ENCODE measurements at regions not wholly inside any gene's neighbourhood (a gene's known extent, or its start where the extent isn't known, plus 50 kb on each side); places are given as distances from the start of the nearest gene placed in this dataset.

DNA sequence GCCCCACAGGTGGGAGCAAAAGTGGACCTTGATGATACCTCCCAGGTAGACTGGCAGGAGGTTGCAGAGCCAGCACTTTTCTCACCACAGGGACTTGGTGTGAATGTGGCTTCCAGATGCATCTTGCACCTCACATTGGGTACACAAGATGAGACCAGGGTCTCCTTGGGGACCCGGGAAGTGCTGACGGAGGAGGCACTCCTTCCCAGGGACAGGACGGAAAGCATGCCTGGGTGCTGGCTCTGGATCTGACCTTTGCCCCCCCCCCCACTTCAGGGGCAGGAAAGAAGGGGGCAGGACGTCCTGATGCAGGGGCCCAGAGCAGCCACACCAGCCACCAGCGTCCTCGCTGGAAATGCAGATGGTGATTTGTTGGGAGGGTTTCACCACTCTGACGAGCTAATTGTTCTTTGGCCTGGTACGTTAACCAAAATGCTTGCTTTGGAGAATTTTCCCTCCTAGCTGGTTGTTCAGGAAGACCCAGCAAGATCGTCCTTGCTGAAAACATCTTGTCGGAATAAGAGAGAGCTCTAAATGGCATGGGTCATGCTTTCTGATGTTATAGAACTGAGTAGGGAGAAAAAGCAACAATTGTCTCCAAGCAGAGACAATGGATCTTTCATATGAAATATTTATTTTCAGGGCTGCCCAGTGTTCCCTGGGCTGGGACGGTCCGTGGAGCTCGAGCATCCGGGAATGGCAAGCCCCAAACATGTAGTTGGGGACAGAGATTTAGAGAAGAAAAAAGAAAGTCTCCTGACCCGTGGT, 74.4 kb upstream of the PPARA start:
- H3K27me3 Mint-ChIP-seq (ENCODE audit: low read depth) = no peaks in the 10 kb centered on the region
- peaks cover 21% of the 10 kb centered on the region for H3K4me1 Mint-ChIP-seq (ENCODE audit: low read depth)
- H3K36me3 Mint-ChIP-seq (ENCODE audit: low read depth) = peaks cover 5% of the 10 kb centered on the region
- H3K27ac Mint-ChIP-seq = peak overlapping the region; percentile 49
- no peak for DNase-seq (ENCODE audit: low spot score)
- no peaks in the 10 kb centered on the region for H3K9me3 Mint-ChIP-seq
- intact Hi-C loops (cut with micrococcal nuclease) = no loop called here
- H3K4me3 Mint-ChIP-seq (ENCODE audit: low read depth) = no peak overlapping the region

DNA sequence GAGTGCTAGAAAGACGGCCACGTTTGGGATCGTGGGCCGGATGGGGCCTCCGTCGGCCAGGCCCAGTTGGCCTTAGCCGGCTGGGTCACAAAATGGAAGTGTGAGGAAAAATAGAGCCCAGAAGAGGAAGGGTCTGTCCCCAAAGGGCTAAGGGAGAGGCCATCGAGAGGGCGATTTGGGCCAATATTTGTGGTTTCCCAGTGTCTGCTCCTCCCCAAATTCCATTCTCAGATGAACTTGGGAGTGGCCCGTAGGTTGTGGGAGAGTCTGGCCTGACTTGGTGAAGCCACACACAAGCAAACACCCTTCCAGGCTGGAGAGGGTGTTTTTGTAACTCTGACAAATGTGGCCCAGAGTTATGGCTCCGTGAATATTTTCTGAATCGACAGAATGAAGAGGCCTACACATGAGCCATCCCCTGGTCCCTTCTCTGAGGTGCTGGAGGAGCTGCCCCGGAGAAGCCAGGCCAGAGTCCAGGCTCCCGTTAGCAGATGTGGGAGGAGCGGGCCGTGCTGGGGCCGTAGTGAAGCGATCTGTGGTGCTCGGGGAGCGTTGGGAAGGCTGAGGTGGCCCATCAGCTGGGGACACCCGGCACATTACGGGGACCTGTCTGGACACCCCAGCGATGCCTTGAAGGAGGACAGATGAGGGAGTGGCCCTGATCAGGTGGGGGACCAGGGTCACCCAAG, 73.5 kb upstream of the PPARA start:
- H3K27me3 Mint-ChIP-seq (ENCODE audit: low read depth) = no peaks in the 10 kb centered on the region
- H3K4me3 Mint-ChIP-seq (ENCODE audit: low read depth) = no peak overlapping the region
- DNase-seq (ENCODE audit: low spot score) = no peak
- peaks cover 5% of the 10 kb centered on the region for H3K36me3 Mint-ChIP-seq (ENCODE audit: low read depth)
- peaks cover 21% of the 10 kb centered on the region for H3K4me1 Mint-ChIP-seq (ENCODE audit: low read depth)
- intact Hi-C loops (cut with micrococcal nuclease) = no loop called here
- no peak overlapping the region for H3K27ac Mint-ChIP-seq
- H3K9me3 Mint-ChIP-seq = no peaks in the 10 kb centered on the region

DNA sequence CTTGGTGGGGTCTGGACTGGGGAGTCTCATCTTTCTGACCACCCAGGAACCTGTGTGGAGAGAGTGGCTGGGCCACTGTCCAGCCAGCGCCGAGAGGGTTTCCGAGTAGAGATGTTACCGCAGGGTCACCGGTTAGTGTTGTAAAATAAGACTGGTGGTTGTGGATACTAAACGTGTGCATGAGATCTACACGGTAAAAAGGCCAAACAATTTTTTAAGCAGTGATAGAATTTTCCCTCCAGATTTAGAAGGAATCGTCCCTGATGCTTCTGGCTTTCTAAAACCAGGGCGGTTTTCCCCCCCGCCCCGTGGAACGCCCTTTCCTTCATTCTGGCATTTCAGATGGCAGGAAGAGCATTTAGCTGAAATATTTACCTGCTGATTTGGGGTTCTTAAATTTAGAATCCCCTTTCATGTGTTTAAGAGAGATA, 72.6 kb upstream of the PPARA start:
- Mint-ChIP-seq H3K9me3 (no peaks in the 10 kb centered on the region), H3K27ac (no peak overlapping the region), H3K36me3 (ENCODE audit: low read depth) (peaks cover 4% of the 10 kb centered on the region), H3K4me3 (ENCODE audit: low read depth) (no peak overlapping the region), H3K4me1 (ENCODE audit: low read depth) (peaks cover 19% of the 10 kb centered on the region), H3K27me3 (ENCODE audit: low read depth) (no peaks in the 10 kb centered on the region)
- no peak for DNase-seq (ENCODE audit: low spot score)
- intact Hi-C loops (cut with micrococcal nuclease) = no loop called here

DNA sequence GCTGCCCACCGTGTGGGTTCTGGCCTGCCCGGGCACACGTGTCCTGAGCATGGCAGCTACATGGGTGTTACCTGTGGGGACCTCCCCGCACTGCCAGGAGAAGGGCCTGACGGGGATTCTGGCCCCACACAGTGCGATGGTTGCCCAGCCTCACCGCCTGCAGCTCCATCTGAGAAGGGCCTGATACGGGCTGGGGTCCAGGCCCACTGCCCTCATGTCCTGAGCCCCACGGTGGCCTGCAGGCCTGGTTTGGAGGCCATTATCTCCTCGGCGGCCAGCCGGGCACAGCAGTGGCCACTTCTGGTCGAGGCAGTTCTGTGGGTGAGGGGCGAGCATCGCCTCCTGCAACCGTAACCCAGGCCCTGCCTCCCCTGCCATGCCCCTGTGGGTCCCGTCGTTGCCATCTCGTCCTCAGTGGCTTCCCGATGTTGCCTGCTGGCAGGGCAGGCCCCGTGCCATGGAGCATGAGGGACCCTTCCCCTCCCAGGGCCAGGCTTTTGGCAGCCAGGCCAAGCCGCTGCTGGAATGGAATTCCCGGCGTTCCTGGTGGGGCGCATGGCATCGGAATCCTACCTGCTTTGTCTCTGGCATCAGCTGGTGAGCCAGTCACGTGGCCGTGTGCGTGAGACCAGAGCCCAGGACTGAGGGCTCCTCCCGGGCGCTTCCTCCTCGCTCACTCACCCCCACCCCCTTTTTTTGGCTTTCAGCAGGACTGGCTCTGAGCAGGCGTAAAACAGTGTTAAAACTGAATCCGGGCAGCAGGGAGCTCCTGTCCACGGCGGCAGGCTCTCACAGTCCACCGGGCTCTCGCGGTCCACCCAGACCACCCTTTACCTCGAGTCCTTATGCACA, 71.9 kb upstream of the PPARA start:
- Mint-ChIP-seq H3K36me3 (ENCODE audit: low read depth) (no peaks in the 10 kb centered on the region), H3K27ac (no peak overlapping the region), H3K4me3 (ENCODE audit: low read depth) (no peak overlapping the region), H3K4me1 (ENCODE audit: low read depth) (peaks cover 16% of the 10 kb centered on the region), H3K9me3 (no peaks in the 10 kb centered on the region), H3K27me3 (ENCODE audit: low read depth) (no peaks in the 10 kb centered on the region)
- intact Hi-C loops (cut with micrococcal nuclease) = no loop called here
- no peak for DNase-seq (ENCODE audit: low spot score)

DNA sequence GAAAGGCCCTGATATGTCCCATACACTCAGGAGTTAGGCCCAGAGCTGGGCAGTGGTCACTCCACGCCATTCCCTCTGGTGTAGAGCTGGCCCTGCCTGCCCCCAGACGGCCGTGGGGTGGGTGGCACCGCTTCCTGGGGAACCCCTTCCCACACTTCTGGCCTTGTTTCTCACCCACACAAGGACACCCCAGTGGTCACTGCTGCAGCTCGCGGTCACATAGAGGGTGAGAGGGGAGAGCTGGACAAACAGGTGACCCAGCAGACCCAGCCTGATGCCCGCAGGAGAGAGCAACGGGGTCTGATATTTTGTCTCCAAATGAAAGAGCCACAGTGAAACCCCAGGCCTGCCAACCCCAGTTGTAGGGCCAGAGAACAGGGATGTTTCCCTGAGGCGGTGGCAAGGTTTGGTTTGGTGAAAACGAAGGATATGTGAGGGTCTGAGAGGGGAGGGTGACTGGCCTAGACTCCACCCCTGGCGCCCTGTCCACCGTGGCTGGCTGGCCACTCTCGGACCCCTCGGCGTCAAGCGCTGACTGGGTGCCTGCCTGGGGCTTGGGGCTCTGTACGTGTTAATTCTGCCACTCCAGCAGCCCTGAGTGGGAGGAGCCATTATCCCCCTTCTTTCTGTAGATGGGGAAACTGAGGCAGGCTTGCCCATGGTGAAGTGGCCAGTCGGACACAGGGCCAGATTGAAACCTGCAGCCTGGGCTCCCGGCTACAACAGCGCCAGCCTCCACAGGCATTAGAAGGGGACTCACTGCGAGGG, 71.0 kb upstream of the PPARA start:
- Mint-ChIP-seq H3K27me3 (ENCODE audit: low read depth) (no peaks in the 10 kb centered on the region), H3K27ac (no peak overlapping the region), H3K4me3 (ENCODE audit: low read depth) (no peak overlapping the region), H3K4me1 (ENCODE audit: low read depth) (peaks cover 12% of the 10 kb centered on the region), H3K9me3 (no peaks in the 10 kb centered on the region), H3K36me3 (ENCODE audit: low read depth) (no peaks in the 10 kb centered on the region)
- no peak for DNase-seq (ENCODE audit: low spot score)
- intact Hi-C loops (cut with micrococcal nuclease) = no loop called here

DNA sequence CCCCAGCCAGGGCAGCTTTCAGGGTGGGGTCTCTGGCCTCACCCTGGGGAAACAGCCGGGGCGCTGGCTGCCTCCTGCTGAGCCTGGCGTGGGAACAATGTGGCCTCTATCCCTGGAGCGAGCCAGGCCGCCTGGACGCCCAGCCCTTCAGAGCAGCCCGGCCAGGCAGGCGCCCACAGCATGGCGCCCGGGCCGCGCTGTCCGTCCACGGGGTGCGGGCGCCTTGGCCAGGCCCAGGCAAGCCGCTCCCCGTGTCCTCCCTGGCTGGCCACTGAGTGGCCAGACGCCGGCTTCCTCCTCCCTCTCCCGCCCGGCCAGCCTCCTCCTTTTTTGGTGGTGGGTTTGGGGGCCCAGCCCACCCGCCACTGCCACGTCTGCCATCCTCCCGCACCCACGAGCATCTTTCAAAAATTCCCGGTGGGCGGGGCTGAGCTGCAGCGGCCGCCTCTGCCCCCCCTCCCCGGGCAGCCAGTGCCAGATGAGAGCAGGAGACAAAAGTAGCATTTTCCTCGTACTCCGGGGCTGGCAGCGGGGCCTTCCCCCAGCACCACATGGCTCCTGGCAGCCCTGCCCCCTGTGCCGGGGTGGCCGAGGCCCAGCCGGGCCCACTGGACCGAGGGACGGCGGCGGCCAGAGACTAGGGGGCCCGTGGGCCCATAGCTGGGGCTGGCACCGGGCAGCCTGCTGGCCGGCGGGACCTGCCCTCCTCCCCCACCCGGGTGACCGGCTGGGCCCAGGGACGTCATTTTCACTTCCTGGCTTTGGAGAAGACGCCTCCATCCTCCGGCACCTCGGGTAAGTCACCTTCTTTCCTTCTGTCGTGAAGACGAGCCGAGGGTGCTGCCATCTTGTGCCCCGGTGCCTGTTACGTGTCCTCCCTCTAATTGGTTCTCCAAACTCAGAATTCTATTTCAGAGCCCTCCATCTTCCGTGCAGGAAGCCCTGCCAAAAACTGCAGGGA, 70.2 kb upstream of the PPARA start:
- intact Hi-C loops (cut with micrococcal nuclease) = no loop called here

DNA sequence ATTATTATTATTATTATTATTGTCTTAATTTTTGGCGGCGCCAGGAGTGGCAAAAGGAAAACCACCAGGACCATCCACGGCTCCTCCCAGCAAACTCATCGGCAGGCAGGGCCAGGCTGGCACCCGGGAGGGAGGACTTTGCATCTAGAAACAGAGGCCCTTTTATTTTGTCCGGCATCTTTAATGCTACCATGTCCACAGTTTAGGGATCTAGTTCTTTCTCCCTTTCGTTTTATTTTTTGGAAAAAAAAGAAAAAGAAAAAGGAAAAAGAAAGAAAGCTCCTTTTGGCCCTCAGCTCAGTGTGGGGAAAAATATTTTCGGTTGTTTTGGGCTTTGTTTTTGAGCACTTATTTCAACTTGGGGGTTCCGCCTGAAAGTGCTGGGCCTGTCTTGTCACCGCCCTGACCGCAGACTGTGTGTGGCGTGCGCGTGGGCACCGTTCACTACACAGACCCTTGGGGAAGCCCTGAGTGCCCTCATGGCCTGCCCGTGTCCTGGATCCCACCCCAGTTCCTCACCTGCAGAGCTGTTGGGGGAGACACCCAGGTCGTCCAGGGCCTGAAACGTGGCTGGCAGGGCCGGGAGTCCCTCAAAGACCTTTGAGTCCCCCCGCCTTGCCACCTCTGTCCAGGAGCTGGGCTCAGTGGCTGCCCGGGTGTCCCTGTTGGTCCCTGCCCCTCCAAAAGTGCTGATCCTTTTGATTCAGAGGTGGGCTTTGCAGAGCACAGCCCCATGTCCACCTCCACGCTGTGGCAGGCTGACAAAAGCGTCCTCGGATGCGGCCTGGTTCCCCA, 69.1 kb upstream of the PPARA start:
- no peak for DNase-seq (ENCODE audit: low spot score)
- Mint-ChIP-seq H3K4me1 (ENCODE audit: low read depth) (no peaks in the 10 kb centered on the region), H3K27ac (no peak overlapping the region), H3K9me3 (no peaks in the 10 kb centered on the region), H3K4me3 (ENCODE audit: low read depth) (no peak overlapping the region), H3K36me3 (ENCODE audit: low read depth) (no peaks in the 10 kb centered on the region), H3K27me3 (ENCODE audit: low read depth) (no peaks in the 10 kb centered on the region)
- intact Hi-C loops (cut with micrococcal nuclease) = no loop called here

More for the DNA sequence above, 70.2 kb upstream of the PPARA start:
- peaks cover 5% of the 10 kb centered on the region for H3K4me1 Mint-ChIP-seq (ENCODE audit: low read depth)
- no peaks in the 10 kb centered on the region for H3K9me3 Mint-ChIP-seq
- no peak overlapping the region for H3K27ac Mint-ChIP-seq
- H3K4me3 Mint-ChIP-seq (ENCODE audit: low read depth) = no peak overlapping the region
- no peaks in the 10 kb centered on the region for H3K27me3 Mint-ChIP-seq (ENCODE audit: low read depth)
- no peaks in the 10 kb centered on the region for H3K36me3 Mint-ChIP-seq (ENCODE audit: low read depth)
- DNase-seq (ENCODE audit: low spot score) = no peak

DNA sequence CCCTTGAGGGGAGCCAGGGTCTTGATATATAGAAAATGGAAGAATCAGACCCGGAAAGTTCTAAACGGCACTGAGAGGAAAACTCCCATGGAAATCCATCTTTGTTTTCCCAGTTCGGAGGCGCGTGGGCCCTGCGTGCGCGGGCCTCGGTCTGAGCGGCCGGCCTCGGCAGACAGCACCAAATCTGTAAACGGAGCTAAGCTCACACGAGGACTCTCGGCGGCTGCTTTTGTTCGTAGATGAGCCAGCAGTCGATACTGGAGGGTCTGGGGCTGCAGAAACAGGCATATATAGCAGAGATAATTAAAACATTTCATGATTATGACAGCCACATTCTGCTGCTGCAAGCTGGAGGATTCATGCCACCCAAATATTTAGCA, 68.5 kb upstream of the PPARA start:
- H3K27ac Mint-ChIP-seq = no peak overlapping the region
- H3K27me3 Mint-ChIP-seq (ENCODE audit: low read depth) = no peaks in the 10 kb centered on the region
- no peaks in the 10 kb centered on the region for H3K9me3 Mint-ChIP-seq
- DNase-seq (ENCODE audit: low spot score) = no peak
- no peaks in the 10 kb centered on the region for H3K4me1 Mint-ChIP-seq (ENCODE audit: low read depth)
- no peaks in the 10 kb centered on the region for H3K36me3 Mint-ChIP-seq (ENCODE audit: low read depth)
- intact Hi-C loops (cut with micrococcal nuclease) = no loop called here
- H3K4me3 Mint-ChIP-seq (ENCODE audit: low read depth) = no peak overlapping the region

DNA sequence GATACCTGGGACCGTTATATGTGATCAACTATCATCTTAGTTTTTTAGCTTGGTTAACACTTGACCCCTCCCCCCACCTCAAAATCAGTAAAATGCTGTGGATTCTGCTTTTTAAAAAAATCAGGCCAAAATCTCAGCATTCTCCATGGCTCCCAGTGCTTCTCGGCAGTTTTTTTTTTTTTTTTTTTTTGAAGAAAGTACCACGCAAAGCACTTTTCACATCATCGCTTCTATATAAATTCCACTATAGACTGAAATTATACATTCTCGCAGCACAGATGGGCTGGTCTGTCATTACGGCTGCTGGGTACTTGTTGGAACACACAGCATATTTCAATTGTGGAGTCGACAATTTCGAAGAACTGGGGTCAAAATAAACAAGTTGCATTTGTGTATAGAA, 67.7 kb upstream of the PPARA start:
- Mint-ChIP-seq H3K9me3 (no peaks in the 10 kb centered on the region), H3K27ac (no peak overlapping the region)
- intact Hi-C loops (cut with micrococcal nuclease) = no loop called here

DNA sequence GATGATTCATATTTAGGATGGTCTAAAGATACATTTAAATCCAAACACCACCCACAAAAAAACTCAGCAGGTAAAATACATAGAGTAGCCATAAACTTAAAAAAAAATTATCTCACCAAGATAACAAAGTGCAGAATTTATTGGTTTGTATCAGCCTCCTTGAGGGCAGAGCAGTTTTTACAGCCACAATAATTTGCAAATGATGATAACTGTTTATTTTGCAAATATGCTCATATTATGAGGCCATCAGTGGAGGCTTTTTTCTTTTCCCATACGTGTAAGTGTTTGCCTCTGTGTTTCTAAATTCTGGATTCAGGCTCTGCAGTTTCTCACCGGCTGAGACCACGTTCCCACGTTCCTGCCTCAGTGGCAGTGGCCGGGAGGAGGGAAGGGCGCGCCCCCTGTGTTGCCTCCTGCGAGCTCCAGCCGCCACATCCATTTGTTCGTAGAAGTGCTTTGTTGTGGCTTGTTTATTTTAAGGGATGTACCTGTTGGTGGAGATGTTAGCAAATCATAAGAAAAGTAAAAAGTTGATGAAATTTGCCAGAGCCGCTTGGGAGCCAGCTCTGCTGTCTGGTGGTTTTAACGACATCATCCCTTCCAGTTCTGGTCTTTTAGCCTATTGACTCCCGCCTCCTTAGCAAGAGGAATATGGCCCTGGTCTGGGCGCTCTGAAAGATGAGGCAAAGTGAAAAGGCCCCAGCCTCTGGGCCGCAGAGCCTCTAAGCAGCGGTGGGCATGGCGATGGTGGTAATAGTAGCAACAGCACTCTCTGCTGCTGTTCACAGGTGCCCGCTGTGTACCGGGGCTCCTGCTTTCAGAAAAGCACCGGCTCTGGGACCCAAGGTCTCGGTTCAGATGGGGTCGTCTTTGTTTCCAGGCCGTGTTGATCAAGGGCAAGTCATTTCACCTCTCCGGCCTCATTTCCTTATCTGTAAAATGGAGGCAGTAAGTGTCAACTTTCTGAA, 66.7 kb upstream of the PPARA start:
- Mint-ChIP-seq H3K27me3 (ENCODE audit: low read depth) (no peaks in the 10 kb centered on the region), H3K36me3 (ENCODE audit: low read depth) (no peaks in the 10 kb centered on the region), H3K4me1 (ENCODE audit: low read depth) (no peaks in the 10 kb centered on the region), H3K4me3 (ENCODE audit: low read depth) (no peak overlapping the region), H3K9me3 (no peaks in the 10 kb centered on the region), H3K27ac (no peak overlapping the region)
- intact Hi-C loops (cut with micrococcal nuclease) = no loop called here
- DNase-seq (ENCODE audit: low spot score) = no peak

More for the DNA sequence above, 67.7 kb upstream of the PPARA start:
- no peak overlapping the region for H3K4me3 Mint-ChIP-seq (ENCODE audit: low read depth)
- no peaks in the 10 kb centered on the region for H3K36me3 Mint-ChIP-seq (ENCODE audit: low read depth)
- no peak for DNase-seq (ENCODE audit: low spot score)
- H3K27me3 Mint-ChIP-seq (ENCODE audit: low read depth) = no peaks in the 10 kb centered on the region
- H3K4me1 Mint-ChIP-seq (ENCODE audit: low read depth) = no peaks in the 10 kb centered on the region
